ENCODE measurements at regions not wholly inside any gene's neighbourhood (a gene's known extent, or its start where the extent isn't known, plus 50 kb on each side); places are given as distances from the start of the nearest gene placed in this dataset.

DNA sequence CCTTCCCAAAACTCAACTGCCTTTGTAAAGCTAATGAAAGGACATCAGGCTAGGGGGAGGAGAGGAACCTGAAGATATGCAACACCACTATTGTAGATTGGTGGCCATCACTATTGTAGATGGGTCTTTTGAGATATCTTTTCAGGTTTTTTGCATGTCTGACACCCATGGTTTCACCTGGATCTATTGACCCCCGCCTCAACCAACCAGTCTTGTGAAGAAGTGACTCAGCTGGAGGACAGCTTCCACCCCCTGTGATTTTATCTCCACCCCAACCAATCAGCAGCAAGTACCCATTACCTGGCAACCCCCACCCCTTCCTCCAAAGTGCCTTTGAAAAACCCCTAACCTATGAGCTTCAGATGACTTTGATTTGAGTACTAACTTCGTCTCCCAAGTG lies 382.6 kb upstream of the GOT2 start:
- Histone ChIP-seq H3K4me3 (no peak overlapping the region), H3K9me3 (peaks cover 0 to 4% of the 10 kb centered on the region in 2 donors), H3K4me1 (no peaks in the 10 kb centered on the region), H3K27ac (no peak overlapping the region), H3K27me3 (no peaks in the 10 kb centered on the region), H3K36me3 (no peaks in the 10 kb centered on the region)
- intact Hi-C loops (cut with DNase I; ENCODE audit: low total_unique reads) (no loop called here), in situ Hi-C loops (cut with MboI; ENCODE audit: low pct_ligation_motif_present in 1 of 4, low pct_unique_long_range_greater_than_20kb in 1 of 4, low sequenced_read_pairs in 3 of 4) (no loop called here)
- DNase-seq: no peak
- TF ChIP-seq EP300 (IDR thresholded peaks at IDR 0.05; ENCODE audit: low read depth) (no peak), POLR2A (IDR thresholded peaks at IDR 0.05) (no peak), POLR2AphosphoS5 (IDR thresholded peaks at IDR 0.05) (no peak)
- TF ChIP-seq, protein P1, sequence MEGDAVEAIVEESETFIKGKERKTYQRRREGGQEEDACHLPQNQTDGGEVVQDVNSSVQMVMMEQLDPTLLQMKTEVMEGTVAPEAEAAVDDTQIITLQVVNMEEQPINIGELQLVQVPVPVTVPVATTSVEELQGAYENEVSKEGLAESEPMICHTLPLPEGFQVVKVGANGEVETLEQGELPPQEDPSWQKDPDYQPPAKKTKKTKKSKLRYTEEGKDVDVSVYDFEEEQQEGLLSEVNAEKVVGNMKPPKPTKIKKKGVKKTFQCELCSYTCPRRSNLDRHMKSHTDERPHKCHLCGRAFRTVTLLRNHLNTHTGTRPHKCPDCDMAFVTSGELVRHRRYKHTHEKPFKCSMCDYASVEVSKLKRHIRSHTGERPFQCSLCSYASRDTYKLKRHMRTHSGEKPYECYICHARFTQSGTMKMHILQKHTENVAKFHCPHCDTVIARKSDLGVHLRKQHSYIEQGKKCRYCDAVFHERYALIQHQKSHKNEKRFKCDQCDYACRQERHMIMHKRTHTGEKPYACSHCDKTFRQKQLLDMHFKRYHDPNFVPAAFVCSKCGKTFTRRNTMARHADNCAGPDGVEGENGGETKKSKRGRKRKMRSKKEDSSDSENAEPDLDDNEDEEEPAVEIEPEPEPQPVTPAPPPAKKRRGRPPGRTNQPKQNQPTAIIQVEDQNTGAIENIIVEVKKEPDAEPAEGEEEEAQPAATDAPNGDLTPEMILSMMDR (IDR thresholded peaks at IDR 0.05): no peak
- 25 to 71% methylated on average over 1 to 2 of the region's 2 CpGs for WGBS, 2 donors (ENCODE audit: low coverage in 1 of 2)

DNA sequence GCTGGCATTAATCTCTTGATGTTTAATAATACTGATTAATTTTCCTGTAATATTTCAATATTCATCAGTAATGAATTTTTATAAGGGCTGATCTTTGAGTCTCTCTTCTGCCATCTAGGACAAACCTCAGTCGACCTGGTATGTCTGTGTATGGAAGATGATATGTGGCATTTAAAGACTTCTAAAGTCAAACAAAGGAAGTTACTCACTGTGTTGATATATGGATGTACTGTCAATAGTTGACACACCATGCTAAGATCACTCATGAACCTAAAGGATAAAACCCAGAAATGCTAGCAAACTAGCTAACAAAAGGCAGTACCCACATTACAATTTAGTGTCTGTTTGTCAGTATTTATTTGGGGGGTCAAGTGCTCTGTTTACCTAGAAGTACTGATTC lies 380.7 kb upstream of the GOT2 start:
- Histone ChIP-seq H3K4me1 (no peaks in the 10 kb centered on the region), H3K9me3 (peaks cover 0 to 4% of the 10 kb centered on the region in 2 donors), H3K27me3 (no peaks in the 10 kb centered on the region), H3K36me3 (no peaks in the 10 kb centered on the region), H3K4me3 (no peak overlapping the region), H3K27ac (no peak overlapping the region)
- whole genome bisulfite sequencing, 2 donors (ENCODE audit: low coverage in 1 of 2): 30 to 48% methylated on average over 1 of the region's 1 CpG
- intact Hi-C loops (cut with DNase I; ENCODE audit: low total_unique reads): no loop called here
- no peak for DNase-seq
- in situ Hi-C loops (cut with MboI; ENCODE audit: low pct_ligation_motif_present in 1 of 4, low pct_unique_long_range_greater_than_20kb in 1 of 4, low sequenced_read_pairs in 3 of 4): no loop called here
- TF ChIP-seq EP300 (IDR thresholded peaks at IDR 0.05; ENCODE audit: low read depth) (no peak), POLR2AphosphoS5 (IDR thresholded peaks at IDR 0.05) (no peak), POLR2A (IDR thresholded peaks at IDR 0.05) (no peak)
- TF ChIP-seq, protein P1 (IDR thresholded peaks at IDR 0.05): no peak

DNA sequence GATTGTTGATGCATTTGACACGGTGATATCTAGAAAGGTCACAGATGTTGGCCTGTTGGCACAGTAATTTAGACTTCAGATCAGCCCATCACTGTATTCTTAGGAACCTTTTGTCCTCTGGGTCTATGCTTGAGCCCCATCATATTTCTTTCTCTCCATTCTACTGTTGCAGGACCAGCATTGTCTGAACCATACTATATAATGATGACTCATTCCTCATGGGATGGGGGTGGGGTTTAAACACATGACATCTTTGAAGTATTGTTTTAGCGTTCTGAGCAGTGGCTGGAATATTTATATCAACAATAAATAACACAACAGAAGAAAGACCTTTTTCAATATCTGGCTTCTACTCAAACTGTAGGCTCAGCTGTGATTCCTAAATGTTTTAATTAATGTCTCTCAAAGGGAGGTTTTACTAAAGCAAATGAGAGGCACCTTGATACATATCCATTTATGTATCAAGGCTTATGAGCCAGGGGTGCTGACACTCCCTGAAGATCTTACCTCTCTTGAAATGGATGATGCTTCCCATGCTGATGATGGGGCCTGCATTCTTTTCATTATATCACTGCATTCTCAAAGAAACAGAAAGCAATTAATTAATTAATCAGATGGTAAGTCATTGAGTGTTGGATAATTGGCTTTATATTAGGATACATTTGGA lies 379.0 kb upstream of the GOT2 start:
- no peak for DNase-seq
- in situ Hi-C loops (cut with MboI; ENCODE audit: low pct_ligation_motif_present in 1 of 4, low pct_unique_long_range_greater_than_20kb in 1 of 4, low sequenced_read_pairs in 3 of 4): no loop called here
- Histone ChIP-seq H3K36me3 (no peaks in the 10 kb centered on the region), H3K4me3 (no peak overlapping the region), H3K9me3 (peaks cover 0 to 4% of the 10 kb centered on the region in 2 donors), H3K27ac (no peak overlapping the region), H3K27me3 (no peaks in the 10 kb centered on the region), H3K4me1 (no peaks in the 10 kb centered on the region)
- TF ChIP-seq, protein P1 (IDR thresholded peaks at IDR 0.05): no peak
- TF ChIP-seq POLR2A (IDR thresholded peaks at IDR 0.05): no peak
- no peak for TF ChIP-seq POLR2AphosphoS5 (IDR thresholded peaks at IDR 0.05)
- TF ChIP-seq EP300 (IDR thresholded peaks at IDR 0.05; ENCODE audit: low read depth): no peak
- 33 to 83% methylated on average over 1 to 2 of the region's 2 CpGs for WGBS, 2 donors (ENCODE audit: low coverage in 1 of 2)
- intact Hi-C loops (cut with DNase I; ENCODE audit: low total_unique reads): no loop called here

DNA sequence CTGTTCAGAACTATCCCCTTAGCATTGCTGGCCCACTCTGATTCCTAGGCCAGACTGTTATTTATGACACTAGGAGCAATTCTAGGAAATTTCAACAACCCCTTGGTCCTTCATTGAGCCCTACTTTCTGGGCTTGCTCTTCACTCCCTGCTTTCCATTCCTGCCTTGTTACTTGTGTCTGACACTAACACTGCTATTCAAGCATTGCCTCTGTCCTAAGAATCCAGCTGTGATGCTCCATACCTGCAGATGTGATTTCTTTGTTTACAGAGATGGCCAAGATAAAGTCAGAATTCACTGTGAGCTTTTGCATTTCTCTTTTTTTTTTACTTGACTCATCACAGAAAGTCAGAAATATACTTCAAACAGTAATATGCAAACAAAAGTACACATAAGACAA lies 377.2 kb upstream of the GOT2 start:
- intact Hi-C loops (cut with DNase I; ENCODE audit: low total_unique reads) (no loop called here), in situ Hi-C loops (cut with MboI; ENCODE audit: low pct_ligation_motif_present in 1 of 4, low pct_unique_long_range_greater_than_20kb in 1 of 4, low sequenced_read_pairs in 3 of 4) (no loop called here)
- H3K4me3 ChIP-seq: no peak overlapping the region
- H3K9me3 ChIP-seq: peaks cover 0 to 4% of the 10 kb centered on the region in 2 donors
- no peaks in the 10 kb centered on the region for H3K4me1 ChIP-seq
- no peak for DNase-seq
- H3K27ac ChIP-seq: no peak overlapping the region
- TF ChIP-seq POLR2AphosphoS5 (IDR thresholded peaks at IDR 0.05): no peak
- no peak for TF ChIP-seq EP300 (IDR thresholded peaks at IDR 0.05; ENCODE audit: low read depth)
- TF ChIP-seq, protein P1 (IDR thresholded peaks at IDR 0.05): no peak
- TF ChIP-seq POLR2A (IDR thresholded peaks at IDR 0.05): no peak
- no peaks in the 10 kb centered on the region for H3K27me3 ChIP-seq
- no peaks in the 10 kb centered on the region for H3K36me3 ChIP-seq
